GM13977 (cell line): ENCODE measurements at regions not wholly inside any gene's neighbourhood (a gene's known extent, or its start where the extent isn't known, plus 50 kb on each side); places are given as distances from the start of the nearest gene placed in this dataset.

Experiments used
- DNase-seq: peaks from one replicate; pipeline ENCODE4 v3.0.0; 2012; ENCODE audit warnings: low spot score
- in situ Hi-C: fragments of 300-500 bp; cut with MboI; formaldehyde crosslinking; loops from one replicate; pipeline ENCODE4 v1.12.0; 2022; ENCODE audit warnings: low sequenced_read_pairs, low pct_unique_long_range_greater_than_20kb, mixed read lengths, inconsistent platforms; ENCODE audit not compliant: unreplicated experiment
- TF ChIP-seq, protein P1 (sequence below): IDR thresholded peaks from 2 replicates; pipeline ENCODE4 v1.5.1; 2012; ENCODE audit warnings: mild to moderate bottlenecking, control low read depth; ENCODE audit not compliant: insufficient read depth; ENCODE audit errors: extremely low read depth, missing control alignments

DNA sequence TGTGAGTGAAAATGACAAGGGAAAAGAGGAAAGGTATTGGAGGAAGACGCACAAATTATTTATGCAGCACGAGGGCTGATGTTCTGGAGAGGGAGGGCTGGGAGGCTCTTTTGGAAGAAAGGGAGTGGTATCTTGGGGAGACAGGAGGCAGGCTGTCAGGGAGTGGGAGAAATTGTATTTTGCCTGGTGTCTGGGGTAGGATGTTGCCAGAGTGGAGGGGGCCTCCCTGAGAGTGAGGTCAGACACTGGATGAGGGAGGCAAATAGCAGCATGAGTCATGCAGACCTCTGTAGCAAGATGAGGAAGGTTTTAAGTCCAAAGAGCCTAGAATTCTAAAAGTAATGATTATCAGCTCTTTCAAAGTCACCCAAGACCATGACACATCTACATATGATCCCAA is 158.0 kb downstream of the DMRT2 start:
- in situ Hi-C loops: no loop called here
- TF ChIP-seq, protein P1, sequence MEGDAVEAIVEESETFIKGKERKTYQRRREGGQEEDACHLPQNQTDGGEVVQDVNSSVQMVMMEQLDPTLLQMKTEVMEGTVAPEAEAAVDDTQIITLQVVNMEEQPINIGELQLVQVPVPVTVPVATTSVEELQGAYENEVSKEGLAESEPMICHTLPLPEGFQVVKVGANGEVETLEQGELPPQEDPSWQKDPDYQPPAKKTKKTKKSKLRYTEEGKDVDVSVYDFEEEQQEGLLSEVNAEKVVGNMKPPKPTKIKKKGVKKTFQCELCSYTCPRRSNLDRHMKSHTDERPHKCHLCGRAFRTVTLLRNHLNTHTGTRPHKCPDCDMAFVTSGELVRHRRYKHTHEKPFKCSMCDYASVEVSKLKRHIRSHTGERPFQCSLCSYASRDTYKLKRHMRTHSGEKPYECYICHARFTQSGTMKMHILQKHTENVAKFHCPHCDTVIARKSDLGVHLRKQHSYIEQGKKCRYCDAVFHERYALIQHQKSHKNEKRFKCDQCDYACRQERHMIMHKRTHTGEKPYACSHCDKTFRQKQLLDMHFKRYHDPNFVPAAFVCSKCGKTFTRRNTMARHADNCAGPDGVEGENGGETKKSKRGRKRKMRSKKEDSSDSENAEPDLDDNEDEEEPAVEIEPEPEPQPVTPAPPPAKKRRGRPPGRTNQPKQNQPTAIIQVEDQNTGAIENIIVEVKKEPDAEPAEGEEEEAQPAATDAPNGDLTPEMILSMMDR: no peak
- DNase-seq: no peak

DNA sequence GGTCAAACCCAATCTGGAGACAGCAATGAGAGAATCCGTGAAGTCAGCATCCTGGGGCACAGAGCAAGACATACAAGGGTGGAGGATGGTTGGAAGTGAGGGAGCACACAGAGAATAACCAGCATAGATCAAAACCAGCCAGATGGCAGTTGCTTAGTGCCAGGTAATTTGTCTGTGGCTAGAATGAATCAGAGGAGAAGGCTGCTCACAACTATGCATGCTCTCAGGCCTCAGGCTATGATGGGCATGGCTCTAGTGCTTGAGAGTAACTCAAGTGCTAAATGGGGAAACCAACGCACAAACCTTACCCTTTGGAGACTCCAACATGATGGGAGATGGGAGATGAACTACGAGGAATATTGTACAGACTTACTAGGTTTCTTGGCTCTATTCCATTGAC is 160.8 kb downstream of the DMRT2 start:
- in situ Hi-C loops: no loop called here
- TF ChIP-seq, protein P1: no peak
- no peak for DNase-seq

DNA sequence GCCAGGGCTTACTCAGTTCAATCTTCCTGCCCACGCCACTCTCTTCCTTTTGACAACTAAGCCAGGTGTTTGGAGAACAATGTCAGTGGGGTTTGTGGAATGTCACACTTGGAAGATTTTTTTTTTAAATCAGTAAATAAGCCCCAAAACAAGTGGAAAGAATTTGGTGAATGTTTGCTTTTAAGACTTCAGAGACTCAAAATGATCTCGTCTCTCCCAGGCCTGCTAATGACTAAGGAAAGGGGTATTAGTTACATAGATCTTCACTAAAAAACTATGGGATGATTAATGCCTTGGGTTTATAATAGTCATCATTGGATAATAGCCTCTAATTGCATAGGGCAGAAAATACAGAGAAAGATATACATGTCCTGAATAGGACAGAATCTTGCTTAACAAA is 166.4 kb downstream of the DMRT2 start:
- TF ChIP-seq, protein P1: no peak

DNA sequence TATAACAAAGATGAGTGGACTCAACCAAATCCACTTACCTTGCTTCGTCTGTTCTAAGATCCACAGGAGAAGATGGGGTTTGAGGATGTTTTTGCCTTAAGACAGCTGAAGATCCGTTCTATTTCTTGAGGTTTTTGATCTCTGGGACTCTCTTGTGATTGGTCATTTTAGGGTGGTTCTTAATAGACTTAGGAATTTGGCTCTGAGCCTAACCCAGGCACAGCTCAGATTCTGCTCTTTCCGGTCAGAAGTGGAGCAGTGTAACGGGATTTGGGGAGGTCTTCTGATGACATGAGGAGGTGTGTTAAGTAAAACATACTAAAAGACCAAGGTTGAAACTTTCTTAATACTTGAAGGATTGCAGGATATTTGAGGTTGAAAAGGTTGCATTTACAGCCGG is 166.9 kb downstream of the DMRT2 start:
- in situ Hi-C loops: no loop called here
- TF ChIP-seq, protein P1: no peak
- DNase-seq: no peak

More for the DNA sequence above, 166.4 kb downstream of the DMRT2 start:
- no peak for DNase-seq
- in situ Hi-C loops: no loop called here

DNA sequence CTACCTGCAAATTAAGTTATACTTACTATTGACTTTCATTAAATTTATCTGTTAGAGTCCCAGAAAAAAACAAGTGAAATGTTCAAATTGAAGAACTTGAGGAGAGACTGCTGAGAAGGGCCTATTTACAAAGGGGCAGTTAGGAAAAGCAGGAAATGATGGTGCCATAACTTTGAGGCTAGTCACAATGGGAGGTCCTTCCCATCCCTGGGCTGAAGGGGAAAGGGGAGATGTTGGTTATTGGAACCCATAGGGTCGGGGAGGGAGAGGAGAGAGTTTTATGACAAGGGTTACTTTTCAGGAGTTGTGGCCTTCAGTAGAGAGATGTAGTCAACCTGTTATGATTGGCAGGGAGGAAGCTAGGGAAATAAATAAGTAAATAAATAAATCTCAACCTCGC is 169.1 kb downstream of the DMRT2 start:
- DNase-seq: no peak
- TF ChIP-seq, protein P1: no peak
- in situ Hi-C loops: no loop called here

DNA sequence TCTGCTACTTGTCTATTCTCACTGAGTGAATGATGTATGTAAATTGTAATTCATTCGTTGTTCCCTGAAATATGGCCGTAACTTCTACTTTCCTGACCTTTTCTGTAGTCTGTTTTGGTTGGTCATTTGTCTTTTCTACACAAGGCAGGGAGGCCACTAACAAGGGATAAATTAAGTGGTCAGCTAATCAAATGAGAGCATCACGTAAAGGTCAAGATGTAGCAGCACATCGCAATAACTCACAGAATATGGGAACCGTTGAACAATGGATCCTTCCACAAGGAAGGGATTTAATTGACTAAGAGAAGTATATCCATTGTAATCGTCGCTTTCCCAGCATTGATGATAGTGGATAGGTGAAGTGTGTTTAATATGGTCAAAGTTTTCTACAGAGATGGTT is 171.1 kb downstream of the DMRT2 start:
- no peak for DNase-seq
- in situ Hi-C loops: no loop called here
- TF ChIP-seq, protein P1: no peak

DNA sequence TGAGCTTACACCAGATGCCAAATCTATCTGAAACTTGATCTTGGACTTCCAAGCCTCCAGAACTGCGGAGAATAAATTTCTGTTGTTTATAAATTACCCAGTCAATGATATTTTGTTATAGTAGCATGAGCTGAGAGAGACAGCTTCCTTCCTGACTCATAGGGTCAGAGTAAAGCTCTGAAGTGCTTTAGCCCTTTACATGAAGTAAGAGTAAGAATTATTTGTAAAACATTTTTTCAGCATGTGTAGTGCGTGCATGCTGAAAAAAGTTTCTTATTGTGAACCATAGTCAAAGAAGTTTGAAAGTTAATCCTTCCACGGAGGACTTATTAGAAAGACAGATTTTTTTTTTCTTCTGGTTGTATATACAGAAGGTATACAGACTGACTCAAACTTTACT is 172.4 kb downstream of the DMRT2 start:
- TF ChIP-seq, protein P1: no peak
- DNase-seq: no peak
- in situ Hi-C loops: no loop called here
